ENCODE measurements at regions not wholly inside any gene's neighbourhood (a gene's known extent, or its start where the extent isn't known, plus 50 kb on each side); places are given as distances from the start of the nearest gene placed in this dataset.

DNA sequence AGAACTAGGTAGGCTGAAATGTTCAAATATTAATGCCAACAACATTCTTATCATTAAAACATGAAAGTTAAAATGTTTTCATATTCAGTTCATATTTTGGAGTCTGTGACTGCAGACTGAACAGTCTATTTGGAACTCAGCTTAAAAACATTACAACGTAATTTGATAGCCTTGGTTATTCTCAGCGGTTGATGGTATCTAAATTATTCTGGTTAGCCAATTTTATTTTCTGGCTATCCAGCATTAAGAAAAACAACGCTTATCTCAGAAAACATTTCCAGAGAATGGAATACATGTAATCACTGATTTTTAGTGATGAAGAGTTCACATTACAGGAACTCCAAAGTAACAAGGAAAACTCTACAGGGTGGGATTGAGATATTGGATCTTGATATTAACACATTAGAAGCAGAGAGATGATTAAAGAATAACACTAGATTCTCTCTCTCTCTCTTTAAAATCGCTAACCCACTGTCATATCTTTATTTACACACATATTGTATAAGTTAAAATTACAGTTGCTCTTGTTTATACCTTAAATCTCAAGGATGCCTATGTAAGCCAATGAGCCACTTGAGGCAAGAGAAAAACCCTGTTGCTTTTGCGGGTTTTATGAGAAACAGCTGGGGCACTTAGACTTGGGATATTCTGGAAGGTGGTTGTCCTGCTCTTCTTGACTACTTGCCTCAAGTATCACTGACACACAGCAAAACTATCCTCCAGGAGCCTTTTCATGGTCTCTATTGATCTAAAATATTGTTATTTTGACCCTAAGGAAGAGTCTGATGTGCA is 84.9 kb downstream of the ICOS start:
- H3K36me3 Mint-ChIP-seq: 0 out of 2 replicates have a peak, but pooled peaks cover 2% of the 10 kb centered on the region
- H3K4me1 Mint-ChIP-seq: no peaks in the 10 kb centered on the region; the same call in 1 of the 2 replicates
- H3K27ac Mint-ChIP-seq: no peak overlapping the region
- ATAC-seq: no peak
- peaks cover 2% of the 10 kb centered on the region; the same call in 1 of the 2 replicates for H3K27me3 Mint-ChIP-seq (ENCODE audit: low read depth)
- CTCF ChIA-PET: no interaction called here
- H3K9me3 Mint-ChIP-seq: peaks cover 8% of the 10 kb centered on the region
- no peak overlapping the region for H3K4me3 Mint-ChIP-seq
- TF ChIP-seq ZNF263 (CRISPR knock-in tag; IDR thresholded peaks at IDR 0.05; ENCODE audit: low read depth) (no peak), CREM (CRISPR knock-in tag; IDR thresholded peaks at IDR 0.05) (no peak), NR1H2 (CRISPR knock-in tag; IDR thresholded peaks at IDR 0.05) (no peak), ZNF219 (CRISPR knock-in tag; IDR thresholded peaks at IDR 0.05; ENCODE audit: borderline replicate concordance) (no peak), ZNF396 (CRISPR knock-in tag; IDR thresholded peaks at IDR 0.05; ENCODE audit: borderline replicate concordance) (no peak), NFATC4 (CRISPR knock-in tag; IDR thresholded peaks at IDR 0.05) (no peak), SOX15 (CRISPR knock-in tag; IDR thresholded peaks at IDR 0.05) (no peak), IRF2 (CRISPR knock-in tag; IDR thresholded peaks at IDR 0.05; ENCODE audit: borderline replicate concordance, low read depth) (no peak), MYBL2 (CRISPR knock-in tag; IDR thresholded peaks at IDR 0.05) (no peak), NFYB (CRISPR knock-in tag; conservative IDR thresholded peaks at IDR 0.05; ENCODE audit: low read depth) (no peak), NFE2L1 (CRISPR knock-in tag; IDR thresholded peaks at IDR 0.05) (no peak)
- TF ChIP-seq, protein P1, sequence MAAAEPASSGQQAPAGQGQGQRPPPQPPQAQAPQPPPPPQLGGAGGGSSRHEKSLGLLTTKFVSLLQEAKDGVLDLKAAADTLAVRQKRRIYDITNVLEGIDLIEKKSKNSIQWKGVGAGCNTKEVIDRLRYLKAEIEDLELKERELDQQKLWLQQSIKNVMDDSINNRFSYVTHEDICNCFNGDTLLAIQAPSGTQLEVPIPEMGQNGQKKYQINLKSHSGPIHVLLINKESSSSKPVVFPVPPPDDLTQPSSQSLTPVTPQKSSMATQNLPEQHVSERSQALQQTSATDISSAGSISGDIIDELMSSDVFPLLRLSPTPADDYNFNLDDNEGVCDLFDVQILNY (CRISPR knock-in tag; IDR thresholded peaks at IDR 0.05): no peak
- TF ChIP-seq, protein P2, sequence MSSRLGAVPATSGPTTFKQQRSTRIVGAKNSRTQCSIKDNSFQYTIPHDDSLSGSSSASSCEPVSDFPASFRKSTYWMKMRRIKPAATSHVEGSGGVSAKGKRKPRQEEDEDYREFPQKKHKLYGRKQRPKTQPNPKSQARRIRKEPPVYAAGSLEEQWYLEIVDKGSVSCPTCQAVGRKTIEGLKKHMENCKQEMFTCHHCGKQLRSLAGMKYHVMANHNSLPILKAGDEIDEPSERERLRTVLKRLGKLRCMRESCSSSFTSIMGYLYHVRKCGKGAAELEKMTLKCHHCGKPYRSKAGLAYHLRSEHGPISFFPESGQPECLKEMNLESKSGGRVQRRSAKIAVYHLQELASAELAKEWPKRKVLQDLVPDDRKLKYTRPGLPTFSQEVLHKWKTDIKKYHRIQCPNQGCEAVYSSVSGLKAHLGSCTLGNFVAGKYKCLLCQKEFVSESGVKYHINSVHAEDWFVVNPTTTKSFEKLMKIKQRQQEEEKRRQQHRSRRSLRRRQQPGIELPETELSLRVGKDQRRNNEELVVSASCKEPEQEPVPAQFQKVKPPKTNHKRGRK (CRISPR knock-in tag; IDR thresholded peaks at IDR 0.05; ENCODE audit: borderline replicate concordance): no peak
- TF ChIP-seq, protein P3, sequence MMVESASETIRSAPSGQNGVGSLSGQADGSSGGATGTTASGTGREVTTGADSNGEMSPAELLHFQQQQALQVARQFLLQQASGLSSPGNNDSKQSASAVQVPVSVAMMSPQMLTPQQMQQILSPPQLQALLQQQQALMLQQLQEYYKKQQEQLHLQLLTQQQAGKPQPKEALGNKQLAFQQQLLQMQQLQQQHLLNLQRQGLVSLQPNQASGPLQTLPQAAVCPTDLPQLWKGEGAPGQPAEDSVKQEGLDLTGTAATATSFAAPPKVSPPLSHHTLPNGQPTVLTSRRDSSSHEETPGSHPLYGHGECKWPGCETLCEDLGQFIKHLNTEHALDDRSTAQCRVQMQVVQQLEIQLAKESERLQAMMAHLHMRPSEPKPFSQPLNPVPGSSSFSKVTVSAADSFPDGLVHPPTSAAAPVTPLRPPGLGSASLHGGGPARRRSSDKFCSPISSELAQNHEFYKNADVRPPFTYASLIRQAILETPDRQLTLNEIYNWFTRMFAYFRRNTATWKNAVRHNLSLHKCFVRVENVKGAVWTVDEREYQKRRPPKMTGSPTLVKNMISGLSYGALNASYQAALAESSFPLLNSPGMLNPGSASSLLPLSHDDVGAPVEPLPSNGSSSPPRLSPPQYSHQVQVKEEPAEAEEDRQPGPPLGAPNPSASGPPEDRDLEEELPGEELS (CRISPR knock-in tag; IDR thresholded peaks at IDR 0.05): no peak
- TF ChIP-seq, protein P4, sequence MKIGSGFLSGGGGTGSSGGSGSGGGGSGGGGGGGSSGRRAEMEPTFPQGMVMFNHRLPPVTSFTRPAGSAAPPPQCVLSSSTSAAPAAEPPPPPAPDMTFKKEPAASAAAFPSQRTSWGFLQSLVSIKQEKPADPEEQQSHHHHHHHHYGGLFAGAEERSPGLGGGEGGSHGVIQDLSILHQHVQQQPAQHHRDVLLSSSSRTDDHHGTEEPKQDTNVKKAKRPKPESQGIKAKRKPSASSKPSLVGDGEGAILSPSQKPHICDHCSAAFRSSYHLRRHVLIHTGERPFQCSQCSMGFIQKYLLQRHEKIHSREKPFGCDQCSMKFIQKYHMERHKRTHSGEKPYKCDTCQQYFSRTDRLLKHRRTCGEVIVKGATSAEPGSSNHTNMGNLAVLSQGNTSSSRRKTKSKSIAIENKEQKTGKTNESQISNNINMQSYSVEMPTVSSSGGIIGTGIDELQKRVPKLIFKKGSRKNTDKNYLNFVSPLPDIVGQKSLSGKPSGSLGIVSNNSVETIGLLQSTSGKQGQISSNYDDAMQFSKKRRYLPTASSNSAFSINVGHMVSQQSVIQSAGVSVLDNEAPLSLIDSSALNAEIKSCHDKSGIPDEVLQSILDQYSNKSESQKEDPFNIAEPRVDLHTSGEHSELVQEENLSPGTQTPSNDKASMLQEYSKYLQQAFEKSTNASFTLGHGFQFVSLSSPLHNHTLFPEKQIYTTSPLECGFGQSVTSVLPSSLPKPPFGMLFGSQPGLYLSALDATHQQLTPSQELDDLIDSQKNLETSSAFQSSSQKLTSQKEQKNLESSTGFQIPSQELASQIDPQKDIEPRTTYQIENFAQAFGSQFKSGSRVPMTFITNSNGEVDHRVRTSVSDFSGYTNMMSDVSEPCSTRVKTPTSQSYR (CRISPR knock-in tag; IDR thresholded peaks at IDR 0.05): no peak
- TF ChIP-seq, protein P5, sequence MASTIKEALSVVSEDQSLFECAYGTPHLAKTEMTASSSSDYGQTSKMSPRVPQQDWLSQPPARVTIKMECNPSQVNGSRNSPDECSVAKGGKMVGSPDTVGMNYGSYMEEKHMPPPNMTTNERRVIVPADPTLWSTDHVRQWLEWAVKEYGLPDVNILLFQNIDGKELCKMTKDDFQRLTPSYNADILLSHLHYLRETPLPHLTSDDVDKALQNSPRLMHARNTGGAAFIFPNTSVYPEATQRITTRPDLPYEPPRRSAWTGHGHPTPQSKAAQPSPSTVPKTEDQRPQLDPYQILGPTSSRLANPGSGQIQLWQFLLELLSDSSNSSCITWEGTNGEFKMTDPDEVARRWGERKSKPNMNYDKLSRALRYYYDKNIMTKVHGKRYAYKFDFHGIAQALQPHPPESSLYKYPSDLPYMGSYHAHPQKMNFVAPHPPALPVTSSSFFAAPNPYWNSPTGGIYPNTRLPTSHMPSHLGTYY (CRISPR knock-in tag; IDR thresholded peaks at IDR 0.05): no peak
- TF ChIP-seq, protein P6, sequence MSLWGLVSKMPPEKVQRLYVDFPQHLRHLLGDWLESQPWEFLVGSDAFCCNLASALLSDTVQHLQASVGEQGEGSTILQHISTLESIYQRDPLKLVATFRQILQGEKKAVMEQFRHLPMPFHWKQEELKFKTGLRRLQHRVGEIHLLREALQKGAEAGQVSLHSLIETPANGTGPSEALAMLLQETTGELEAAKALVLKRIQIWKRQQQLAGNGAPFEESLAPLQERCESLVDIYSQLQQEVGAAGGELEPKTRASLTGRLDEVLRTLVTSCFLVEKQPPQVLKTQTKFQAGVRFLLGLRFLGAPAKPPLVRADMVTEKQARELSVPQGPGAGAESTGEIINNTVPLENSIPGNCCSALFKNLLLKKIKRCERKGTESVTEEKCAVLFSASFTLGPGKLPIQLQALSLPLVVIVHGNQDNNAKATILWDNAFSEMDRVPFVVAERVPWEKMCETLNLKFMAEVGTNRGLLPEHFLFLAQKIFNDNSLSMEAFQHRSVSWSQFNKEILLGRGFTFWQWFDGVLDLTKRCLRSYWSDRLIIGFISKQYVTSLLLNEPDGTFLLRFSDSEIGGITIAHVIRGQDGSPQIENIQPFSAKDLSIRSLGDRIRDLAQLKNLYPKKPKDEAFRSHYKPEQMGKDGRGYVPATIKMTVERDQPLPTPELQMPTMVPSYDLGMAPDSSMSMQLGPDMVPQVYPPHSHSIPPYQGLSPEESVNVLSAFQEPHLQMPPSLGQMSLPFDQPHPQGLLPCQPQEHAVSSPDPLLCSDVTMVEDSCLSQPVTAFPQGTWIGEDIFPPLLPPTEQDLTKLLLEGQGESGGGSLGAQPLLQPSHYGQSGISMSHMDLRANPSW (CRISPR knock-in tag; conservative IDR thresholded peaks at IDR 0.05; ENCODE audit: low read depth): no peak
- TF ChIP-seq, protein P7, sequence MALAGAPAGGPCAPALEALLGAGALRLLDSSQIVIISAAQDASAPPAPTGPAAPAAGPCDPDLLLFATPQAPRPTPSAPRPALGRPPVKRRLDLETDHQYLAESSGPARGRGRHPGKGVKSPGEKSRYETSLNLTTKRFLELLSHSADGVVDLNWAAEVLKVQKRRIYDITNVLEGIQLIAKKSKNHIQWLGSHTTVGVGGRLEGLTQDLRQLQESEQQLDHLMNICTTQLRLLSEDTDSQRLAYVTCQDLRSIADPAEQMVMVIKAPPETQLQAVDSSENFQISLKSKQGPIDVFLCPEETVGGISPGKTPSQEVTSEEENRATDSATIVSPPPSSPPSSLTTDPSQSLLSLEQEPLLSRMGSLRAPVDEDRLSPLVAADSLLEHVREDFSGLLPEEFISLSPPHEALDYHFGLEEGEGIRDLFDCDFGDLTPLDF (CRISPR knock-in tag; IDR thresholded peaks at IDR 0.05): no peak
- TF ChIP-seq, protein P8, sequence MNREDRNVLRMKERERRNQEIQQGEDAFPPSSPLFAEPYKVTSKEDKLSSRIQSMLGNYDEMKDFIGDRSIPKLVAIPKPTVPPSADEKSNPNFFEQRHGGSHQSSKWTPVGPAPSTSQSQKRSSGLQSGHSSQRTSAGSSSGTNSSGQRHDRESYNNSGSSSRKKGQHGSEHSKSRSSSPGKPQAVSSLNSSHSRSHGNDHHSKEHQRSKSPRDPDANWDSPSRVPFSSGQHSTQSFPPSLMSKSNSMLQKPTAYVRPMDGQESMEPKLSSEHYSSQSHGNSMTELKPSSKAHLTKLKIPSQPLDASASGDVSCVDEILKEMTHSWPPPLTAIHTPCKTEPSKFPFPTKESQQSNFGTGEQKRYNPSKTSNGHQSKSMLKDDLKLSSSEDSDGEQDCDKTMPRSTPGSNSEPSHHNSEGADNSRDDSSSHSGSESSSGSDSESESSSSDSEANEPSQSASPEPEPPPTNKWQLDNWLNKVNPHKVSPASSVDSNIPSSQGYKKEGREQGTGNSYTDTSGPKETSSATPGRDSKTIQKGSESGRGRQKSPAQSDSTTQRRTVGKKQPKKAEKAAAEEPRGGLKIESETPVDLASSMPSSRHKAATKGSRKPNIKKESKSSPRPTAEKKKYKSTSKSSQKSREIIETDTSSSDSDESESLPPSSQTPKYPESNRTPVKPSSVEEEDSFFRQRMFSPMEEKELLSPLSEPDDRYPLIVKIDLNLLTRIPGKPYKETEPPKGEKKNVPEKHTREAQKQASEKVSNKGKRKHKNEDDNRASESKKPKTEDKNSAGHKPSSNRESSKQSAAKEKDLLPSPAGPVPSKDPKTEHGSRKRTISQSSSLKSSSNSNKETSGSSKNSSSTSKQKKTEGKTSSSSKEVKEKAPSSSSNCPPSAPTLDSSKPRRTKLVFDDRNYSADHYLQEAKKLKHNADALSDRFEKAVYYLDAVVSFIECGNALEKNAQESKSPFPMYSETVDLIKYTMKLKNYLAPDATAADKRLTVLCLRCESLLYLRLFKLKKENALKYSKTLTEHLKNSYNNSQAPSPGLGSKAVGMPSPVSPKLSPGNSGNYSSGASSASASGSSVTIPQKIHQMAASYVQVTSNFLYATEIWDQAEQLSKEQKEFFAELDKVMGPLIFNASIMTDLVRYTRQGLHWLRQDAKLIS (CRISPR knock-in tag; IDR thresholded peaks at IDR 0.05; ENCODE audit: borderline replicate concordance): no peak
- no peak for DNase-seq (ENCODE audit: low spot score)
- POLR2A ChIA-PET: no interaction called here
